Vagina (tissue), 2 donors: ENCODE measurements at regions not wholly inside any gene's neighbourhood (a gene's known extent, or its start where the extent isn't known, plus 50 kb on each side); places are given as distances from the start of the nearest gene placed in this dataset.

Experiments used
- CTCF ChIP-seq, 3 experiments: fragments of 450-650 bp in 2 of 3; fragments of 200-600 bp in 1 of 3; sonication (generic) in 1 of 3; IDR thresholded peaks; one replicate each; pipeline ENCODE4 v1.5.1; 2017 to 2019; ENCODE audit warnings: antibody characterized with exemption in 3 of 3, mild to moderate bottlenecking in 2 of 3, moderate library complexity in 2 of 3
- POLR2A ChIP-seq, 2 donors: fragments of 450-650 bp; IDR thresholded peaks; one replicate each; pipeline ENCODE4 v1.6.1; 2017; ENCODE audit warnings: antibody characterized with exemption in 2 of 2, mild to moderate bottlenecking in 2 of 2, moderate library complexity in 2 of 2
- POLR2AphosphoS5 ChIP-seq, 2 donors: sonication (generic); formaldehyde crosslinking; IDR thresholded peaks; one replicate each; pipeline ENCODE4 v1.9.0; 2017; ENCODE audit warnings: antibody characterized with exemption in 2 of 2, mild to moderate bottlenecking in 2 of 2, low read depth in 1 of 2; ENCODE audit not compliant: insufficient read depth in 1 of 2

GRCh38 chr9:117916291-117916690 is 212.1 kb downstream of the TLR4 start:
- TF ChIP-seq CTCF (IDR thresholded peaks at IDR 0.05) = no peak
- TF ChIP-seq POLR2AphosphoS5 (IDR thresholded peaks at IDR 0.05; ENCODE audit: insufficient read depth in 1 of 2, low read depth in 1 of 2) = no peak
- TF ChIP-seq POLR2A (IDR thresholded peaks at IDR 0.05) = no peak
